HG03060 (cell line): ENCODE measurements at regions not wholly inside any gene's neighbourhood (a gene's known extent, or its start where the extent isn't known, plus 50 kb on each side); places are given as distances from the start of the nearest gene placed in this dataset.
"Not testable (repeated sequence)": the region's sequence is repeated elsewhere in the genome, so short reads cannot be mapped to it uniquely, and the experiment has no call there.

Experiments used
- ATAC-seq: cut with Tn5 transposase; IDR thresholded peaks from one replicate; pipeline ENCODE4 v1.9.1; 2021; ENCODE audit warnings: low read depth, moderate number of reproducible peaks; ENCODE audit not compliant: unreplicated experiment

DNA sequence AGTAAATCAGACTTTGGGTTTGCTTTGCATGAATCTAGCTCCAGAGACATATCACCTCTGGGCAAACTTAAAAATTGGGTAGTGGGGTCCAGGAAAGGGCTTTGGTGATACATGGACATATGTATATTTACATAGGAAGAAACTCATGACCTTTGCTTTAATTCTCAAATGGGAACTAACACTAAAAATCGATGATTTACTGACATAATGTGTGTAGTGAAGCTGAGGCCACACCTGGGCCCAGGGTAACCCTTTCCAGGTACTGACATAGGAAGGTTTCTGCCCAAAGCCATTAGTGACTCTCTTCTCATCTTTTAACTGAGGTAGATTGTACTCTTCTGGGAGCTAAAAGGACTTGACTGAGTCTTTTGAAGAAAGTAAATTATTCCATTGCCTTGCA is 411.2 kb upstream of the TBL1XR1 start:
- ATAC-seq: no peak

DNA sequence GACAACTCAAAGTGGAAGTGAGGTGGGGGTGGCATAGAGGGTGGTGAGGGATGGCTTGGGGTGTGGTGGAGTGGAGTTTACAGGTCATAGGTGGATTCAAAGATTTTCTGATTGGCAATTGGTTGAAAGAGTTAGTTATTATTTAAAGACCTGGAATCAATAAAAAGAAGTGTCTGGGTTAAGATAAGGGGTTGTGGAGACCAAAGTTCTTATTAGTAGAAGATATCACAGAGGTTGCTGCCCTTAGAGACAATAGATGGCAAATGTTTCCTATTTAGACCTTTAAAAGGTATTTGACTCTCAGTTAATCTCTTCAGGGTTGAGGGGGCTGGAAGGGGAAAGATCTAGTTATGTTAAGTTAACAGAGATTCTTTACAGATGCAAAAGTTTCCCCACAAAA is 412.3 kb upstream of the TBL1XR1 start:
- no peak for ATAC-seq

DNA sequence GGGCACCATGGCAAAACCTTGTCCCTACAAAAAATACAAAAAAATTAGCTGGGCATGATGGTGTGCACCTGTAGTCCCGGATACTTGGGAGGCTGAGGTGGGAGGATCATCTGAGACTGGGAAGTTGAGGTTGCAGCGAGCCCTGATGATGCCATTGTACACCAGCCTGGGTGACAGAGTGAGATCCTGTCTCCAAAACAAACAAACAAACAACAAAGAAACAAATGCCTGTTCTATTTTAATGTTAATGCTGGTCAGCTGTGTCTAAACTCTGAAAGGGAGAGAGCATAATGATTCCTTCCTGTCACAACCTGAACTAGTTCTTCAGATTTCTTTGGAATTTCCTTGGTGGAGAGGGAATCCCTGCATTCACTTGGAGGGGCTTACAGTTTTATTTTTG is 413.0 kb upstream of the TBL1XR1 start:
- no peak for ATAC-seq

DNA sequence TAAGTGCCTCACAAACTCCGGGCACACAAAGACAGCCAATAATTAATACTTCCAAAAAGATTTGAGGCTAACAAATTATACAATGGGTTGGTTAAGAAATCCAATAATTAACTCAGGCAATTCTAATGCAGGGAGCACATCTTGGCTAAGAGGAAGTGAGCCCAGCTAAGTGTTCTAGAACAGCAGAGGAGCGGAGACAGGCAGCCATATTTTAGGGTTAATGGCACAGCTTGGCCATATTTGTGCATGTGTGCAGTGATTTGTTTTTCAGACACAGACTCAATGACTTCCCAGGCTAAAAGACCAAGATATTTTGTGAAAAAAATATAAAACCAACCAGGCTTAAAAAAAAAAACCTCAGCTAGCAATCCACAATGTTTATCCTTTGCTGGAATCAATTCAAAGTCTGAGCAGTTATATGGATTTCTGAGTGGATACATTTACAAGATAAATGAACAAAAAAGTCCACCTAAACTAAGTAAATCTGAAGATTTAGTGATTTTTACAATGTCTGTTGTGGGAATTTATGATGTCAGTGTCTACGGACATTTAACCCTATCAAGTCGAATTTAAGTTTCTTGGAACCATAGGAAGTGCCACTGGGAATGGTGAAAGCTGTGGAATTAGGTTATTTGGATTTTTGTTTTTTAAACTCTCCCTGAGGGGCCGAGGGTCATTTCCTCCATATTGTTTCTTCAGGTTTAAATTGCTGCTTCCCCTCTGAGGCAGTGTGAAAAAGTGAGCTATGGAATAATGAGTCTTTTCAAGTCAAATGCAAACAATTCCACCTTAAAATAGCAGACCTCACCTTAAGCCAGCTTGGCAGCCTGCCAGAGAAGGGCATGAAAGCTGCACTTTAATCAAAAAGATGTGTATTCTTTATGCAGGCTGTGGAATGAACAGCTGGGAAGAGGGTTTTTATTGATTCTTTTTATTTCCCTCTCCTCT is 413.7 kb upstream of the TBL1XR1 start:
- no peak for ATAC-seq

DNA sequence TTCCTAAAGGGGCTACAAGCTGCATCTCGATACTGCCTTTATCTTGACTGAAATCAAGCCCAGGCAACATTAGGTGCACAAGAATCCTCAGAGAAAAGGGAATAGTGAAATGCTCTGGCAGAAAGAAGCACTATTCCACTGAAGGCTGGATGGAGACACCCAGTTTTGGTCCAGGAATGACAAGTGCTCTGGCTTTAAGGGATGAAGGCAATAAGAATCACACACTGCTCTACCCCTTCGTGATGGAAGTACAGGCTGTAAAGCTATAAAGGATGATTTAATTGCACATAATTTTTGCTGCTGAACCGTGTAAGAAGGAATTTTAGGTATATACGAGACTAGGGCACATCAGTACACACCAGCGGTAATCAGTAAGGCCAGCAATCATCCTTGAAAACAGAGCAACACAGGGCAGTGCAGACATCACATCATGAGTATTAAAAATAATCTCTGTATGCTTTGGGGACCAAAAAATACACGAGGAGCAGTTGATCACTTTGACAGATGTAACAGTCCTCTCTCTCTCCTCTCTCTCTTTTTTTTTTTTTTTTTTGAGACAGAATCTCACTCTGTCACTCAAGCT is 414.6 kb upstream of the TBL1XR1 start:
- no peak for ATAC-seq

DNA sequence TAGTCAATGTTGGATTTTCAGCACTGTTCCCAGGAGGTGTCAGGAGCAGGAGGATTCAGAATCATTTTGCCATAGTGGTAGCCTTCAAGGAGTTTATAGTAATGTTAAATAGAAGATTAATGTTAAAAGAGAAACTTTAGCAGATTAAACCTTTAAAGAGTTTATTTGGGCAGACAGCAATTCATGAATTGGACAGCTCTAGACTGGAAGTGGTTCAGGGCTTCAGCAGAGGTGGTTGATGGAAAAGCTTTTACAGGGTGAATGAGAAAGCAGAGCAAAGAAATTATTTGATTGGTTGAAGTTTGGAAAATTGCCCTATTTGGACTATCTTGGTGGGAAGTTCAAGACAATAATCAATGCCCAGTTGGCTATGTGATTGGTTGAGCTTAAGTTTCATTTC is 416.6 kb upstream of the TBL1XR1 start:
- no peak for ATAC-seq

DNA sequence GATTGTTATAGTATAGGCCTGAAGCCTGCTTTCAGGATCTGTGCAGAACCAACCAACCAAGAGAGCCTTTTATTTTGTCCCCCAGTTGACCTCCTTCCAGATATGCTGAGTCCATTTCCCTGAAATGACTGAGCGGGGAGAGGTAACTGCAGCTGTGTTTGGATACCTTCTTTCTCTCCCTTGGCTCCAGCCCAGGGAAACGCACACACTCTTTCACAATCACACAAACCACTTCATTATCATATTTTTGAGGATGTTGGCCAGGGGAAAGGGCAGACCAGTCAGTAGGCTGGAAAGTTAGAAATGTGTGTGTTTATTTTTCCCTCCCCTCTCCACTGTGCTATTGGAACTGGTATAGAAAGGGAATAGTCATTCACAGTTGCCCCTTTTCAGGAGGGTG is 417.7 kb upstream of the TBL1XR1 start:
- ATAC-seq: no peak

DNA sequence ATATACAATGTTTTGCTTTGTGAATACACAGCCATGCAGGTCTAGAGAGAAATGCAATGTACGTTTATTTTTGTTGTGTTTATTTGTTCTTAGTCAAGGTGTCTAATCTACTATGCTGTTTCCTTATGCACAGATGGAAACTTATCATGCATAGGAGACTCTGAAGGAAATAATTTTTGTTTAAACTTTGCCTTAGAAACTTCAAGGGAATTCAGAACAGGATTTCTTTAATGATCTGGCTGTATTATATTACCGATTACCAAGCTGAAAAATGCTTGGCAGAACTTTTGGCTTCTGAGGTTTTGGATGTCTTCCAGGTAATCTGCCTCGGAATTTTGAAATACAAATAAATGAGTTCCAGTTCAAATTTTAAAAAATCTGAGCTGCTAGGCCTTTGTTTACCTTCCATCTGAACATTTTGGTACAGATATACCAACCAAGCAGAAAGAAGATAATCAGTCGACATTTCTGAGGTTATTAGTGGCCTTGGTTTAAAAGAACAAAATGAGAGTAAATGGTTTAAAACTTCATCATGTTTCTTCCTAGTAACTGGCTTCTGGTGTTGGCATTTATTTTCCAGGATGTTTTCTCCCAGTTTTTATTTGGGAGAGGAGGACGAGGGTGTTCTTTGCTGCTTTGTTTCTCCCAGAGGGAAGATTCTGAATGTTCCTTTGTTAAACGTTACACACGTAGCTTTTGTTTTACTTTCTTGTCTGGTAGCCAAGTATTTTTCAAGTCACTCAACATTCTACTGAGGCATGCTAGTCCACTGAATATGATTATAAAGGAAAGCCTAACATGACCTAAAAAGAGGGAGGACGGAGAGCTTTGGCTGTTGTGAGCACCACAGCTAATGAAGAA is 421.8 kb upstream of the TBL1XR1 start:
- no peak for ATAC-seq

DNA sequence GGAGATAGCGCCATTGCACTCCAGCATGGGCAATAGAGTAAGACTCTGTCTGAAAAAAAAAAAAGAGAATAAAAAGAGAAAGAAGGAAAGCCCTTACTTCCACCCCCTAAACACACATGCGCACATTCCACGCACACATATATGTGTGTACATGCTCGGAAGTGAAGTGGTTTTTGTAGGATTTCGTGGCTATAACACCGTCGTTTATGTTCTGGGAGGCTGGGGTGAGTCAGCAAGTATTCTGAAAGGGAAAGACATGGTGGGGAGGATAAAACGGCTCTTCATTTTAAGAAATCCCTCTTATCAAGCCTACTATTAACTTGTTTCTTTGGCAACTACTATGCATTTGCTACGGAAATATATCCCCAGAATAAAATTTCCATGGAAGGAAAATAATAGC is 422.8 kb upstream of the TBL1XR1 start:
- ATAC-seq: no peak

DNA sequence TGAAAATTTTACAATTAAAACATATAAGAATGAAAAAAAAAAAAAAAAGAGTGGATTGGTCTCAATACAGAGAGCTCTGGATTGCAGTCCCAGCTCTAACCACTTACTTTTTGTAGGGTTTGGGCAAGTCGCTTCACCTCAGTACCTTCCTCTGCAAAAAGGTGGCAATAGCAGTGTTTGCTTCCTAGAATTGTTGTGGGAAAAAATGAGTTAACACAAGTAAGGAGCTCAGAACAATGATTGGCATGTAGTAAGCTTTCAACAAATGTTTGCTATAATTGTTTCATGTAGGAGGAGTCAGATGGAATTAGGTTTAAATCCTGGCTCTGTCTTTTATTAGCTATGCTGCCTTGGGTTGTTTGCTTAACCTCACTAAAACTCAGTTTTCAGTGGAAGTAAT is 425.2 kb upstream of the TBL1XR1 start:
- no peak for ATAC-seq

DNA sequence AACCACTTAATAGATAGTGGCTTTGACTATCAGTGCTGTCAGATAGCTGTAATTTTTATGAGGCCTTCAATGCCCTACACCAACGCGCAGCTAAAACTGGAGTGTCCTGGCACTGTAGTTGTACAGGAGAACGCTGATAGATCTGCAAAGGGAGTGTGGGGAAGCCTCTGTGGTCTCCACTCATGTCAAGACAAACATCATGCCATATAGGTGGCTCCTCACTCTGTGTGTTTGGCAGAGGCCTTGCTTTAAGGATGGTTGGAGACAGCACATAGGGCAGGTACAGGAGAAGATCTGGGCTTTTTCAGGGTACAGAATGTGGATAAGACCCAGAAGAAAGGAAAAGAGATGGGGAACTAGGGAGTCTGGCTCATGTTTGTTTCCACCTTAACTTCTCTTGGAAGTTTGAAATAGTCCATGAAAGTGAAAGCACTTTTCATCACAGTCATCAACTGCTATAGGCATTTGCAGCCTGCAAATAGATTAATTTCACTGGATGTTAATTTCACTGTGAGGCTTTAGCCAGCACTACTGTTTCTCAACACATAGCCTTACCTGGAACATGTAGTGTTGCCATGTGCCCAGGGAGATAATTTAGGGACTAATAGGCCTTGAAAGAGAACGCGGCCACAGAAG is 425.8 kb upstream of the TBL1XR1 start:
- ATAC-seq: no peak

DNA sequence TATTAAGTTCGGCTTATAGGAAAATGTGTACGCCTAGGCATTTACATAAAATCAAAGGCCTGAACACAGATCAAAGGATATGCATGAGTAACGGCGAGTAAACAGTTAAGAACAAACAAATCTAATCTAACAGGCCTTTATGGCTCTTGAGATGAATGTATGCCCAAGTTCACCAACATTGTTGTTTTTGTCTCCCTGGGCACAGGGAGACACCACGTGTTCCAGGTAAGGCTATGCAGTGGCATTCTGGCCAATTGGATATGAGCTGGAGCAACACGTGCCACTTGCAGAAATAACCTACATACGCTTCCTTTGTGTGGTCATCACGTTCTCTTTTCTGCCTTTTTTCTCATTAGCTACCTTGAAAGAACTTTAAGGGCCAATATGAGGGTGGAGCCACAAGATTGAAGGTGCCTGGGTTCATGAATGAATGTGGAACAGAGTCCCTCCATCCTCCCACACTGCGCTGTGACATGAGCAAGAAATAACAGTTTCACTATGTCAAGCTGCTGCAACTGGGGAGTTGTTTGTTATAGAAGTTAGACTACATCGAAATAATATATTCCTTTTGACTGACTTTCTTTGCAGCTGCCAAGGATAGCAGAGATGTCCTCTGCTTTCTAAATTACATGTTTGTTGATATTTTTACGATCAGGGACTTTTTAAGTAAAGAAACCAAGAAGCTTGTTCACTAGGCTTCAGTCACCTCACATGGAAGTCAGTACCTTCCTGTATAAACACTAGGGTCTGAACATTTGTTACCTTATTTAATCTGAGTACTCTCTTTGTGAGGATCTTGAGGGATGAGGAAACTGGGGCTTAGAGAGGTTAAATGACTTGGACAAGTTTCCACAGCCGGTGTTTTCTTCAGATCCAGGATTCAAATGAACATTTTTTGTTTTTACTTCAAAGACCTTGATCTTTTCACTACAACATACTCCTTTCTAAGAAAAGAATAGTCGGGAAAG is 427.5 kb upstream of the TBL1XR1 start:
- no peak for ATAC-seq

DNA sequence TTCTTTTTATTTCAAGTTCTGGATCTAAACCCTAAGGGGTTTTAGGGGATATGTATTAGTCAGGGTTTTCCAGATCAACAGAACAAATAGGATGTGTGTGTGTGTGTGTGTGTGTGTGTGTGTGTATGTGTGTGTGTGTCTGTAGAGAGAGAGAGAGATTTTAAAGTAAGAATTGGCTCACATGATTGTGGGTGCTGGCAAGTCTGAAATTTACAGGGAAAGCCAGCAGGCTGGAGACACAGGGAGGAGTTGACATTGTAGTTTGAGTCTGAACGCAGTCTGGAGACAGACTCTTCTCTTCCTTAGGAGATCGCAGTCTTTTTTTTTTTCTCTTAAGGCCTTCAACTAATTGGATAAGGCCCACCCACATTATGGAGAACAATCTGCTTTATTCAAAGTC is 428.8 kb upstream of the TBL1XR1 start:
- ATAC-seq: no peak

DNA sequence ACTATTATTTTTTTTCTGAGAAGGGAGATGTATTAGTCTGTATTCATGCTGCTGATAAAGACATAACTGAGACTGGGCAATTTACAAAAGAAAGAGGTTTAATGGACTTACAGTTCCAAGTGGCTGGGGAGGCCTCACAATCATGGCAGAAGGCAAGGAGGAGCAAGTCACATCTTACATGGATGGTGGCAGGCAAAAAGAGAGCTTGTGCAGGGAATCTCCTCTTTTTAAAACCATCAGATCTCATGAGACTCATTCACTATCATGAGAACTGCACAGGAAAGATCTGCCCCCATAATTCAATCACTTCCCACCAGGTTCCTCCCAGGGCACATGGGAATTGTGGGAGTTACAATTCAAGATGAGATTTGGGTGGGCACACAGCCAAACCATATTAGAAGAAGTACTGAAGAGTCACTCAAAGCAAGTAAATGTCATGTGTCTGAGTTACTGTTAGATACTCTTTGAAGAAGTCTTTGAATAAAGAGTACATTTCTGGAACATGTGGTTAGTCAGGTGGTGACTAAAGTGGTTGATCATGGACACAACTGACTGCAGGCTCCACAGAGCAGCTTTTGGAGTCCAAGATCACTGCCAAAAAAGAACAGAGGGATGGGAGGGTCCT is 430.9 kb upstream of the TBL1XR1 start:
- ATAC-seq: not testable (repeated sequence)

DNA sequence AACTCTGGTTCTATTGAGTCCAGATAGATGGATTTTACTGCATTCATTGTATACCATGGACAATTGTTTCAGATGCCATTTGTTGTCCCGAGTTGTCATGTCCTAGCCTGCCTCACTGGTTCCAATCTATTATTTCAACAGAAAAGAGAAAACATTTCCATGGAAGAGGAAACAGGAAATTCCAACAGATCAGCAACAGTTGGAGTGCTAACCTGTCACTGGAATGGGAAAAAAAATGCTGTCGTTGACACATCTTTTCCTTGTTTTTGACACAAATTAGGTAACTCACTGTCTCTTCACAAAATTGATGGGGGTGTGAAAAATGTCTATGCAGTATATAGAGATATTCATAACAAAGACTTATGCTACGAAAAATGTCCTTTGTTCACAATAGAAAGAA is 432.0 kb upstream of the TBL1XR1 start:
- ATAC-seq: no peak

DNA sequence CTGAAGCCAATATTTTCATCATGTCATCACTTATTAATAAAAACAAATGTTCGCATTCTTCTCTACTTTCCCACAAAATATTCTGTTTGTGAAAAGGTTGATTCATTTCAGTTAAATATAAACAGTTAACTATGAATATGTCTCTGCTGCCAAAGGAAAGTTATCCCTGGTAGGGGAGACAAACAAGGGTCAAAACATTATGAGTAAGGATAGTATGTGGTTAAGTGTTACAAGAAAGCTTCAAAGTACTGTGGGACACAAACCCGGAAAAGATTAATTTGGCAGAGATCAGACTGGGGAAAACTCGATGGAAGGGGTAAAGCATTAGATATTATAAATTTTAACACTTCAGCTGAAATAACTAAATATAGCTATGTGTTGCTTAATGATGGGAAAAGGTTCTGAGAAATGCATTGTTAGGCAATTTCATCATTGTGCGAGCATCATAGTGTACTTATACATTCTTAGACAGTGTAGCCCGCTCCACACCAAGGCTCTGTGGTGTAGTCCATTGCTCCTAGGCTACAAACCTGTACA is 436.5 kb upstream of the TBL1XR1 start:
- ATAC-seq: no peak

DNA sequence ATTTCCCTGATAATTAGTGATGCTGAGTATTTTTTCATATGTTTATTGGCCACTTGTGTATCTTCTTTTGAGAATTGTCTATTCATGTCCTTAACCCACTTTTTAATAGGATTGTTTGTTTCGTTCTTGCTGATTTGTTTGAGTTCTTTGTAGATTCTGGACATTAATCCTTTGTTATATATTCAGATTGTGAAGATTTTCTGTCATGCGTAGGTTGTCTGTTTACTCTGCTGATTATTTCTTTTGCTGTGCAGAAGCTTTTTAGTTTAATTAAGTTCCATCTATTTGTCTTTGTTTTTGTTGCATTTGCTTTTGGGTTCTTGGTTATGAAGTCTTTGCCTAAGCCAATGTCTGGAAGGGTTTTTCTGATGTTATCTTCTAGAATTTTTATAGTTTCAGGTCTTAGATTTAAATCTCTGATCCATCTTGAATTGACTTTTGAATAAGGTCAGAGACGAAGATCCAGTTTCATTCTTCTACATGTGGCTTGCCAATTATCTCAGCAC is 438.4 kb upstream of the TBL1XR1 start:
- ATAC-seq: not testable (repeated sequence)

DNA sequence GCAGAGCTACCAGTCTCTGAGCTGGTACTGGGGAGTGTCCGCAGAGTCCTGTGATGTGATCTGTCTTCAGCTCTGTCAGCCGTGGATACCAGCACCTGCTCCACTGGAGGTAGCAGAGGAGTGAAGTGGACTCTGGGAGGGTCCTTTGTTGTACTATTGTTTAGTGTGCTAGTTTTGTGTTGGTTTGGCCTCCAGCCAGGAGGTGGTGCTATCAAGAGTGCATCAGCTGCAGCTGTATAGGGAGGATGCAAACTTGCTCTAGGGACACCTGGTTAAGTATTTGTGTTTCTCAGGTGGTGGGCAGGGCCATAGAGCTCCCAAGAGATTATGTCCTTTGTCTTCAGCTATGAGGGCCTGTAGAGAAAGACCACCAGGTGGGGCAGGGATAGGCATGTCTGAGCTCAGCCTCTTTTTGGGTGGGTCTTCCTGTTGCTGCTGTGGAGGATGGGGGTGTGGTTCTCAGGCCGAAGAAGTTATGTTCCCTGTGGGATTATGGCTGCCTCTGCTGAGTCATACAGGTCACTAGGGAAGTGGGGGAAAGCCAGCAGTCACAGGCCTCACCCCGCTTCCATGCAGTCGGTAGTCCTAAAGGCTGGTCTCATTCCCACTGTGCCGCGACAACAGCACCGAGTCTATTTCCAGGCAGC is 443.2 kb upstream of the TBL1XR1 start:
- no peak for ATAC-seq
